AG04450 (cell line): ENCODE measurements at regions not wholly inside any gene's neighbourhood (a gene's known extent, or its start where the extent isn't known, plus 50 kb on each side); places are given as distances from the start of the nearest gene placed in this dataset.

Experiments
- CTCF ChIA-PET: fragments of 300-600, 350-600 bp; formaldehyde crosslinking; extraction: SDS; loops from one replicate; lab custom pipeline; 2022; ENCODE audit warnings: antibody characterized with exemption, inconsistent platforms; lab: Charles Lee
- POLR2A ChIA-PET: fragments of 350-600 bp; formaldehyde crosslinking; extraction: SDS; loops from one replicate; lab custom pipeline; 2021; ENCODE audit warnings: antibody characterized with exemption, inconsistent platforms; lab: Yijun Ruan, JAX
- DNase-seq: peaks from one replicate; pipeline ENCODE4 v3.0.0-alpha.2; 2011; ENCODE audit warnings: low read depth, low spot score
- H3K27ac ChIP-seq: one replicate; pipeline ENCODE4 v1.5.1; 2012; ENCODE audit warnings: low read depth, low read length, control low read depth
- H3K27me3 ChIP-seq: one replicate; pipeline ENCODE4 v1.6.0; 2012; ENCODE audit warnings: low read length; ENCODE audit not compliant: control insufficient read depth, insufficient read depth
- H3K4me3 ChIP-seq: 2 replicates; pipeline ENCODE4 v1.5.1; 2011; ENCODE audit warnings: mild to moderate bottlenecking, low read depth, low read length, control low read depth
- H3K9me3 ChIP-seq: 2 replicates; pipeline ENCODE4 v1.5.1; 2012; ENCODE audit warnings: low read length; ENCODE audit not compliant: control insufficient read depth, insufficient read depth
- TF ChIP-seq, protein P1 (sequence below): IDR thresholded peaks from 2 replicates; pipeline ENCODE4 v1.5.1; 2011; ENCODE audit warnings: low read depth, low read length, control low read depth, inconsistent platforms

DNA sequence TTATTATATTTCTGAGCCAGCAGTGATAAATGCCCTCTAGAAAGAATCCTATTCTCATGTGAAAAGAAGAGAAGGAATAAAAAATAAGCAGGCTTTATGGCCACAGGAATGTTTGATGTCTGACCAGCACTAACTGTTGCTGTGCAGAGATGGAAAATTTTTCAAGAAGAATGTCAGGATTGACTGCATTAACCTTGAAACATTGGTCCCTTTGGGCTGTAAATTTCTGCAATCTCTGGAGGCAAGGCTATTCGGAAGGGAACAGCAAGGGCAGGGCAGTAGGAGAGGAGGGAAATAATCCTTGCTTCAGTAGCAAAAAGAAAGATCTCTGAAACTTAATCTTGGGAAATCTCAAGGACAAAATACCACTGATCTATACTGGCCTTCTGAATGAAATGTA is 415.2 kb downstream of the DNAH5 start:
- Histone ChIP-seq H3K27ac (no peak overlapping the region), H3K27me3 (peaks cover 10% of the 10 kb centered on the region), H3K4me3 (no peak overlapping the region), H3K9me3 (no peaks in the 10 kb centered on the region)
- no peak for DNase-seq
- ChIA-PET POLR2A (no interaction called here), CTCF (no interaction called here)
- TF ChIP-seq, protein P1, sequence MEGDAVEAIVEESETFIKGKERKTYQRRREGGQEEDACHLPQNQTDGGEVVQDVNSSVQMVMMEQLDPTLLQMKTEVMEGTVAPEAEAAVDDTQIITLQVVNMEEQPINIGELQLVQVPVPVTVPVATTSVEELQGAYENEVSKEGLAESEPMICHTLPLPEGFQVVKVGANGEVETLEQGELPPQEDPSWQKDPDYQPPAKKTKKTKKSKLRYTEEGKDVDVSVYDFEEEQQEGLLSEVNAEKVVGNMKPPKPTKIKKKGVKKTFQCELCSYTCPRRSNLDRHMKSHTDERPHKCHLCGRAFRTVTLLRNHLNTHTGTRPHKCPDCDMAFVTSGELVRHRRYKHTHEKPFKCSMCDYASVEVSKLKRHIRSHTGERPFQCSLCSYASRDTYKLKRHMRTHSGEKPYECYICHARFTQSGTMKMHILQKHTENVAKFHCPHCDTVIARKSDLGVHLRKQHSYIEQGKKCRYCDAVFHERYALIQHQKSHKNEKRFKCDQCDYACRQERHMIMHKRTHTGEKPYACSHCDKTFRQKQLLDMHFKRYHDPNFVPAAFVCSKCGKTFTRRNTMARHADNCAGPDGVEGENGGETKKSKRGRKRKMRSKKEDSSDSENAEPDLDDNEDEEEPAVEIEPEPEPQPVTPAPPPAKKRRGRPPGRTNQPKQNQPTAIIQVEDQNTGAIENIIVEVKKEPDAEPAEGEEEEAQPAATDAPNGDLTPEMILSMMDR = no peak

DNA sequence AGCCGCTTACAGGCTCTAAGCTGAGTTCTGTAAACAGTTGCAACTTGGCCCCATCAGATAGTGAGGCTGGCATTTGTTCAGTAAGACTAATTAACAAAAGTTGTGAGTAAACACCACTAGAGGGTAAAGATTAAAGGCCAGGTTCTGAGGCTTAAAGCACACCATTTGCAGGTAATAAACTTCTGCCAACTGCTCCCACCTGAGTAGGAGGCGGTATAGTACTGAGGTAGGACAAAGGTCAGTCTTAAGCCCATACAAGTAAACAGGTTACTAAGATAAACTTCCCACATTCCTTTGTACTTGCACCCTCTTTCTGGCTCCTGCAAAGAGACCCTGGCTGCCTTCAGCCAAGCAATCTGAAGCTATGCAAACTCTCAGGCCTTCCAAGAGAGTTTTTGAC is 419.6 kb downstream of the DNAH5 start:
- H3K27ac ChIP-seq = no peak overlapping the region
- ChIA-PET POLR2A (no interaction called here), CTCF (no interaction called here)
- H3K4me3 ChIP-seq = no peak overlapping the region
- TF ChIP-seq, protein P1 = no peak
- DNase-seq = no peak
- peaks cover 9% of the 10 kb centered on the region for H3K27me3 ChIP-seq
- H3K9me3 ChIP-seq = no peaks in the 10 kb centered on the region; the same call in 1 of the 2 replicates

DNA sequence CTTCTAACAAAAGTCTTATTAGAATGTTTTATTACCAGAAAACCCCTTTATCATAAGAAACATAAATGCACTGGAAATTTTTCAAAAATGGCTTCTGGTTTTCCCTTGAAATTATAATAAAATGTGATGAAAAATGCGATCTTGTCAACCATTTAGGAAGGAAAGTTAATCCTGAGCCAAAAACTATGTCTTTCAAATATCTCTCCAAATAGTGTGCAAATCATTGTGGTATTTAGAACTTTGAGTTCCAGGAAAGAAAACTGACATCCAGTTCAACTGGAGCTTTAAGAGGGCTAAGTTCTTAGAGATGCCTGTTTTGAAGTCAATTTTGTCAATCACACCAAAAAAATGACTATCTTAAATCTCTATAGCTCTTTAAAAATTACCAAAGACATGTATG is 425.4 kb downstream of the DNAH5 start:
- DNase-seq = no peak
- H3K4me3 ChIP-seq = no peak overlapping the region
- TF ChIP-seq, protein P1 = no peak
- H3K27ac ChIP-seq = no peak overlapping the region
- no peaks in the 10 kb centered on the region; the same call in 1 of the 2 replicates for H3K9me3 ChIP-seq
- CTCF ChIA-PET = interaction anchor here (2.4 kb wide), 1 partner anchor 40 kb away, joined by 9 read pairs; no protein-coding TSS in a partner anchor
- H3K27me3 ChIP-seq = no peaks in the 10 kb centered on the region
- POLR2A ChIA-PET = no interaction called here

DNA sequence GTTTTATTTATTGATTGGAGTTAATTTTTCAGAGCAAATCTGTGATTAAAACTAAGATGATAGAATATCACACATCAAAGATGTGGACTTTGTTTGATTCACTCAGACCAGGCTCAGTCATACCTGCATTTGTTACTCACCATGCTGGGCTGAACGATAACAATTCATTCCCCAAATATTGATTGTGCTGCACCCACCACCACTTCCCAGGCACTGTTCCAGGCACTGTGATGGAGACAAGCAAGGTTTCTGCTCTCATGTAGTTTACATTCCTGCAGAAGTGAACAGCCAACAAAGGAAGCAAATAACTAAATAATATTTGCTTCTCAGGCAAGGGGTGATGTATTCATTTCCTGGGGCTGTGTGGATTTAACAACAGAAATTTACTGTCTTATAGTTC is 428.3 kb downstream of the DNAH5 start:
- peaks cover 3% of the 10 kb centered on the region for H3K27me3 ChIP-seq
- TF ChIP-seq, protein P1 = no peak
- no peak for DNase-seq
- ChIA-PET POLR2A (no interaction called here), CTCF (no interaction called here)
- no peak overlapping the region for H3K27ac ChIP-seq
- no peak overlapping the region for H3K4me3 ChIP-seq
- no peaks in the 10 kb centered on the region for H3K9me3 ChIP-seq

DNA sequence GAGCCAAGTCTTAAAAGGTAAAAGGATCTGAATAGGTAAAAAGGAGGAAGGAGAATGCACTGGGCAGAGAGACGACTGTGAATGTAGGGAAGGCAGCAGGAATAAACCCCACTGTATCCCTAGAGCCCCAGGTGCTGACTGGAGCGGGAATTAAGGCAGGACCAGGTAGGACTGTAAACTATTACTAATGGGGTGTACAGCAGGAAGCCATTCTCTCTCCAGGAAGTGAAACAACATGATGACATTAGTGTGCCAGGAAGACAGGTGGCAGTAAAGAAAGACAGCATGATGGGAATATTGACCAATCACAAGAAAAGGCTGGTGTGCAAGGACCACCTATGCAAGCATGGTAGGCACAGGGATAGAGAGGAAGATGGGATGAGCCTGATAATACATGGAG is 433.0 kb downstream of the DNAH5 start:
- CTCF ChIA-PET = no interaction called here
- Histone ChIP-seq H3K9me3 (no peaks in the 10 kb centered on the region), H3K27ac (no peak overlapping the region), H3K4me3 (no peak overlapping the region), H3K27me3 (peaks cover 3% of the 10 kb centered on the region)
- DNase-seq = no peak
- POLR2A ChIA-PET = no interaction called here
- TF ChIP-seq, protein P1 = no peak
